ENCODE measurements at regions not wholly inside any gene's neighbourhood (a gene's known extent, or its start where the extent isn't known, plus 50 kb on each side); places are given as distances from the start of the nearest gene placed in this dataset.

GRCh38 chr10:23877791-23878320 lies 331.1 kb upstream of the KIAA1217 start:
- Histone ChIP-seq H3K27ac (no peak overlapping the region), H3K27me3 (no peaks in the 10 kb centered on the region), H3K4me2 (no peak overlapping the region), H4K20me1 (no peaks in the 10 kb centered on the region), H3K4me3 (no peak overlapping the region), H3K9ac (no peak overlapping the region), H3K4me1 (peaks cover 8% of the 10 kb centered on the region), H3K9me3 (peaks cover 9% of the 10 kb centered on the region; the same call in 1 of the 2 replicates), H3K36me3 (no peaks in the 10 kb centered on the region)
- TF ChIP-seq Cebpa-rat (IDR thresholded peaks at IDR 0.05) = no peak

- no peaks in the 10 kb centered on the region for H4K20me1 ChIP-seq
- peaks cover 12% of the 10 kb centered on the region for H3K4me1 ChIP-seq
- H3K9ac ChIP-seq = no peak overlapping the region
- no peak for TF ChIP-seq Cebpa-rat (IDR thresholded peaks at IDR 0.05)
- no peak overlapping the region for H3K4me3 ChIP-seq
- no peak overlapping the region for H3K27ac ChIP-seq
- H3K9me3 ChIP-seq = 0 out of 2 replicates have a peak, but pooled peaks cover 6% of the 10 kb centered on the region
- no peak overlapping the region for H3K4me2 ChIP-seq
- H3K36me3 ChIP-seq = no peaks in the 10 kb centered on the region
- H3K27me3 ChIP-seq = no peaks in the 10 kb centered on the region
These were observed 324.3 kb upstream of the KIAA1217 start for GRCh38 chr10:23884670-23885069.

GRCh38 chr10:23885853-23886252 lies 323.1 kb upstream of the KIAA1217 start:
- Histone ChIP-seq H3K27me3 (no peaks in the 10 kb centered on the region), H3K36me3 (no peaks in the 10 kb centered on the region), H3K27ac (no peak overlapping the region), H3K9ac (no peak overlapping the region), H4K20me1 (no peaks in the 10 kb centered on the region), H3K9me3 (0 out of 2 replicates have a peak, but pooled peaks cover 6% of the 10 kb centered on the region), H3K4me3 (no peak overlapping the region), H3K4me2 (peak overlapping the region; percentile 43), H3K4me1 (peaks cover 12% of the 10 kb centered on the region)
- no peak for TF ChIP-seq Cebpa-rat (IDR thresholded peaks at IDR 0.05)

- Histone ChIP-seq H3K4me3 (no peak overlapping the region), H3K9me3 (peaks cover 9% of the 10 kb centered on the region; the same call in 1 of the 2 replicates), H3K27me3 (no peaks in the 10 kb centered on the region), H4K20me1 (no peaks in the 10 kb centered on the region), H3K4me1 (peaks cover 15% of the 10 kb centered on the region), H3K27ac (no peak overlapping the region), H3K9ac (no peak overlapping the region), H3K36me3 (no peaks in the 10 kb centered on the region), H3K4me2 (peak overlapping the region; percentile 43)
- TF ChIP-seq Cebpa-rat (IDR thresholded peaks at IDR 0.05) = no peak
These were observed 322.6 kb upstream of the KIAA1217 start for GRCh38 chr10:23886355-23886754.

- TF ChIP-seq Cebpa-rat (IDR thresholded peaks at IDR 0.05) = no peak
- peaks cover 12% of the 10 kb centered on the region; the same call in 1 of the 2 replicates for H3K9me3 ChIP-seq
- no peak overlapping the region for H3K4me2 ChIP-seq
- H3K36me3 ChIP-seq = no peaks in the 10 kb centered on the region
- H3K4me1 ChIP-seq = peaks cover 21% of the 10 kb centered on the region
- H3K27ac ChIP-seq = peak overlapping the region; percentile 25; the same call in 1 of the 2 replicates
- H3K9ac ChIP-seq = no peak overlapping the region
- no peak overlapping the region for H3K4me3 ChIP-seq
- H4K20me1 ChIP-seq = no peaks in the 10 kb centered on the region
- no peaks in the 10 kb centered on the region for H3K27me3 ChIP-seq
These were observed 317.6 kb upstream of the KIAA1217 start for GRCh38 chr10:23891301-23891700.

GRCh38 chr10:23892296-23892695 lies 316.6 kb upstream of the KIAA1217 start:
- Histone ChIP-seq H3K27me3 (no peaks in the 10 kb centered on the region), H4K20me1 (no peaks in the 10 kb centered on the region), H3K4me3 (peak overlapping the region; percentile 25; the same call in 1 of the 2 replicates), H3K9ac (peak overlapping the region; percentile 25; the same call in 1 of the 2 replicates), H3K27ac (peak overlapping the region; percentile 78), H3K4me1 (peaks cover 18% of the 10 kb centered on the region), H3K4me2 (peak overlapping the region; percentile 71), H3K36me3 (no peaks in the 10 kb centered on the region), H3K9me3 (peaks cover 19% of the 10 kb centered on the region; the same call in 1 of the 2 replicates)
- TF ChIP-seq Cebpa-rat (IDR thresholded peaks at IDR 0.05) = no peak

- no peaks in the 10 kb centered on the region for H3K36me3 ChIP-seq
- H3K9me3 ChIP-seq = peaks cover 15% of the 10 kb centered on the region
- H3K27me3 ChIP-seq = no peaks in the 10 kb centered on the region
- no peak overlapping the region for H3K4me3 ChIP-seq
- no peak overlapping the region for H3K4me2 ChIP-seq
- peaks cover 7% of the 10 kb centered on the region for H3K4me1 ChIP-seq
- TF ChIP-seq Cebpa-rat (IDR thresholded peaks at IDR 0.05) = no peak
- no peak overlapping the region for H3K27ac ChIP-seq
- H3K9ac ChIP-seq = no peak overlapping the region
- no peaks in the 10 kb centered on the region for H4K20me1 ChIP-seq
These were observed 311.7 kb upstream of the KIAA1217 start for GRCh38 chr10:23897267-23897666.

GRCh38 chr10:23897861-23898260 lies 311.1 kb upstream of the KIAA1217 start:
- no peak overlapping the region for H3K4me2 ChIP-seq
- no peaks in the 10 kb centered on the region for H3K36me3 ChIP-seq
- H3K9me3 ChIP-seq = peaks cover 18% of the 10 kb centered on the region
- peaks cover under 1% of the 10 kb centered on the region; the same call in 1 of the 2 replicates for H3K4me1 ChIP-seq
- H3K4me3 ChIP-seq = no peak overlapping the region
- H3K9ac ChIP-seq = no peak overlapping the region
- no peaks in the 10 kb centered on the region for H3K27me3 ChIP-seq
- H4K20me1 ChIP-seq = no peaks in the 10 kb centered on the region
- no peak for TF ChIP-seq Cebpa-rat (IDR thresholded peaks at IDR 0.05)
- H3K27ac ChIP-seq = no peak overlapping the region

- H3K4me1 ChIP-seq = no peaks in the 10 kb centered on the region
- H4K20me1 ChIP-seq = no peaks in the 10 kb centered on the region
- no peaks in the 10 kb centered on the region for H3K36me3 ChIP-seq
- H3K9me3 ChIP-seq = peaks cover 18% of the 10 kb centered on the region
- H3K9ac ChIP-seq = no peak overlapping the region
- no peaks in the 10 kb centered on the region for H3K27me3 ChIP-seq
- no peak overlapping the region for H3K4me2 ChIP-seq
- H3K27ac ChIP-seq = no peak overlapping the region
- no peak overlapping the region for H3K4me3 ChIP-seq
- TF ChIP-seq Cebpa-rat (IDR thresholded peaks at IDR 0.05) = no peak
These were observed 309.8 kb upstream of the KIAA1217 start for GRCh38 chr10:23899166-23899565.

- TF ChIP-seq Cebpa-rat (IDR thresholded peaks at IDR 0.05) = no peak
- no peak overlapping the region for H3K4me2 ChIP-seq
- no peaks in the 10 kb centered on the region for H3K36me3 ChIP-seq
- H4K20me1 ChIP-seq = no peaks in the 10 kb centered on the region
- H3K9me3 ChIP-seq = peaks cover 12% of the 10 kb centered on the region; the same call in 1 of the 2 replicates
- no peaks in the 10 kb centered on the region for H3K27me3 ChIP-seq
- H3K9ac ChIP-seq = no peak overlapping the region
- H3K4me1 ChIP-seq = peaks cover 16% of the 10 kb centered on the region
- no peak overlapping the region for H3K27ac ChIP-seq
- H3K4me3 ChIP-seq = no peak overlapping the region
These were observed 298.6 kb upstream of the KIAA1217 start for GRCh38 chr10:23910291-23910690.
